HCT116 (cell line): ENCODE measurements at regions not wholly inside any gene's neighbourhood (a gene's known extent, or its start where the extent isn't known, plus 50 kb on each side); places are given as distances from the start of the nearest gene placed in this dataset.

ENCODE experiments used
- SIN3A ChIP-seq: IDR thresholded peaks from 2 replicates; pipeline ENCODE4 v1.6.1; 2012; ENCODE audit warnings: low read depth
- SRF ChIP-seq: IDR thresholded peaks from 2 replicates; pipeline ENCODE4 v1.6.1; 2012; ENCODE audit warnings: low read depth
- ZNF274 ChIP-seq: fragments of 200-500 bp; sonication (Bioruptor generic); IDR thresholded peaks from 2 replicates; pipeline ENCODE4 v1.6.1; 2014; ENCODE audit warnings: mild to moderate bottlenecking, low read depth, low read length, inconsistent platforms

- no peak for TF ChIP-seq ZNF274
- no peak for TF ChIP-seq SIN3A
- TF ChIP-seq SRF, result no peak
These were observed 84.0 kb downstream of the RPS6KA4 start for GRCh38 chr11:64443001-64443400.
